HAP-1 (cell line): ENCODE measurements at regions not wholly inside any gene's neighbourhood (a gene's known extent, or its start where the extent isn't known, plus 50 kb on each side); places are given as distances from the start of the nearest gene placed in this dataset.
"Not testable (repeated sequence)": the region's sequence is repeated elsewhere in the genome, so short reads cannot be mapped to it uniquely, and the experiment has no call there.

Source experiments
- DNase-seq, 2 experiments: peaks; one replicate each; pipeline ENCODE4 v3.0.0-alpha.2; 2016 to 2020; ENCODE audit warnings: low spot score in 2 of 2
- H3K27me3 ChIP-seq: fragments of 250-450 bp; sonication (Bioruptor Pico); 2 replicates; pipeline ENCODE4 v1.5.1; 2020; ENCODE audit warnings: low read depth, mild to moderate bottlenecking, moderate library complexity
- H3K36me3 ChIP-seq: fragments of 250-450 bp; sonication (Bioruptor Pico); replicated peaks from 2 replicates; pipeline ENCODE4 v1.5.1; 2020; ENCODE audit warnings: mild to moderate bottlenecking
- H3K4me1 ChIP-seq: fragments of 250-450 bp; sonication (Bioruptor Pico); 2 replicates; pipeline ENCODE4 v1.5.1; 2020; ENCODE audit warnings: mild to moderate bottlenecking
- H3K4me3 ChIP-seq: fragments of 250-450 bp; sonication (Bioruptor Pico); 2 replicates; pipeline ENCODE4 v1.5.1; 2020; ENCODE audit warnings: mild to moderate bottlenecking, moderate library complexity
- H3K9me3 ChIP-seq: fragments of 250-450 bp; sonication (Bioruptor Pico); 2 replicates; pipeline ENCODE4 v1.5.1; 2020; ENCODE audit warnings: mild to moderate bottlenecking, moderate library complexity
- in situ Hi-C: fragments of 300-500 bp; cut with MboI; formaldehyde crosslinking; loops from 3 replicates; pipeline ENCODE4 v1.14.3; 2020; ENCODE audit warnings: low sequenced_read_pairs, inconsistent platforms, mixed read lengths

DNA sequence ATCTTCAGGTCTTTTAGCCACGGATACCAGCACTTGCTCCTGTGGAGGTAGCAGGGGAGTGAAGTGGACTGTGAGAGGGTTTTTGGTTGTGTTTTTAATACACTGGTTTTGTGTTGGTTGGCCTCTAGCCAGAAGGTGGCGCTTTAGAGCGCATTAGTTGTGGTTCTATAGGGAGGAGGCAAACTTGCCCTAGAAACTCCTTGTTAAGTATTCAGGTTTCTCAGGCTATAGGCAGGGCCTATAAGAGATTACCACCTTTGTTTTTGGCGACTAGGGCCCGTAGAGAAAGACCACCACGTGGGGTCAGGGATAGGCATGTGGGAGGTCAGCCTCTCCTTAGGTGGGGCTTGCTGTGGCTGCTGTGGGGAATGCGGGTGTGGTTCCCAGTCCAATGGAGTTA is 221.6 kb upstream of the SPANXN4 start:
- in situ Hi-C loops, result no loop called here
- no peaks in the 10 kb centered on the region for H3K27me3 ChIP-seq
- no peaks in the 10 kb centered on the region for H3K36me3 ChIP-seq
- peak in 1 of 2 experiments; percentile 49 for DNase-seq
- no peak overlapping the region for H3K4me3 ChIP-seq
- no peaks in the 10 kb centered on the region for H3K4me1 ChIP-seq
- no peaks in the 10 kb centered on the region for H3K9me3 ChIP-seq

DNA sequence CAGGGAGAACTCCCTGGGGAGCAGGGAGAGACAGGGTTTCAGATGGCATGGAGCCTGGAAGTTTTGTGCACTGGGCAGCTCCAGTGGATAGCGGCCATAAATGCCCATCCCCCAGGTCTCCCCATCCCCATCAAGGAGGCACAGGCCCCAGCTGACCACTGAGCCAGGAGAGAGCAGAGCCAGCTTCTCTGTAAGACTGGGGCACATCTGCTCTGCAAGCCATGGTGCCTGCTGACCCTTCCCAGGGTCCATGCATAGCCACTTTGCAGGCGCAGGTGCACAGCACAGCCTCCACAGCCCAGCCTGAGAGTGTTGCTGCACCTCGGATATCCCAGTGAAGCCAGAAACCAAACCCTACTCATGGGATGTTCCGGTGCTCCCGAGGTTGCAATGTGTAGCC is 206.3 kb upstream of the SPANXN4 start:
- no peaks in the 10 kb centered on the region for H3K36me3 ChIP-seq
- in situ Hi-C loops, result no loop called here
- no peaks in the 10 kb centered on the region for H3K9me3 ChIP-seq
- no peak overlapping the region for H3K4me3 ChIP-seq
- no peak for DNase-seq
- no peaks in the 10 kb centered on the region for H3K4me1 ChIP-seq
- H3K27me3 ChIP-seq, result no peaks in the 10 kb centered on the region

DNA sequence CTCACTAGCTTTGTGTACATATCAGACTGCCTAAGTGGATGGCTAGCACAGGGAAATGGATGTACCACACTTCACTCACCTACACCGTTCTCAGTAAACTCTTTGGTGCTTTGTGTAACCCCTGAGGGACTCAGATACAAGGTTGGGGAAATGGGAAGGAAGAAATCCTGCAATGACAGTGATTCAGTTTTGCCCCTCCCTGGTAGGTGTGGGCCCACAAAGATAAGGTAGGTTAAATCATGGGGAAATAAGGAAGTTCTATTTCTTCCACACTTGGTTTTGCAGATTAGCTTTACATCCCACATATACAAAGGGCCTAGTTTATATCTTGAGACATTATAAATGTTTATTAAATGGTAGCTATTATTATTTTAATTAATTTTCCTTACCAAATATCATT is 197.6 kb upstream of the SPANXN4 start:
- no peak overlapping the region for H3K4me3 ChIP-seq
- no peaks in the 10 kb centered on the region for H3K9me3 ChIP-seq
- no peaks in the 10 kb centered on the region for H3K27me3 ChIP-seq
- DNase-seq, result no peak
- no peaks in the 10 kb centered on the region for H3K36me3 ChIP-seq
- no peaks in the 10 kb centered on the region for H3K4me1 ChIP-seq
- in situ Hi-C loops, result no loop called here

DNA sequence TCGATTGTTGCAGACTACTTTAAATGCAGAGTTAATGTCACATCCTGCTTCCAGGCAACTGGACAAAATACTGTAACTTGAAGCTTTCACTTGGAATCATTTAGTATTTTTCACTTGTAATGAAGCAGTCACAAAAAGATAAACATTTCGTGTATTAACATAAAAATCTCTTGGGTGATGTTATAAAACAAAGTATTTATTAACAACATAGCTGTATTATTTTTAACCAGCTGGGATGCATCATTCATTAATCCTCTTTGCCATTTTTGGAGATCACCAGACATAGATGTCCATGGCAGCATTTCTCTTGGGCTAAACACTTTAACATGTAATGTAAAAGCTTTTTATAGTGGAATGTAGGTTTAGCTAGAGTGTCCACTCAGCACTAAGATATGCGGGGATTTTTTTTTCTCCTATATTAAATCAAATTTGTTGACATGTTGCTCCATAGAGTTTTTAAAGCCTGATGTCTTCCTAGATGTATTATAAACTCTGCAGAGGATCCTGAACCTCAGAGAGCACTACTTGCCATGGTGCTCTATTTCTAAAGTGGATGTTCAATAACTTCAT is 193.7 kb upstream of the SPANXN4 start:
- H3K27me3 ChIP-seq, result no peaks in the 10 kb centered on the region
- H3K36me3 ChIP-seq, result no peaks in the 10 kb centered on the region
- in situ Hi-C loops, result no loop called here
- H3K4me1 ChIP-seq, result no peaks in the 10 kb centered on the region
- no peaks in the 10 kb centered on the region for H3K9me3 ChIP-seq
- no peak overlapping the region for H3K4me3 ChIP-seq
- DNase-seq, result no peak

DNA sequence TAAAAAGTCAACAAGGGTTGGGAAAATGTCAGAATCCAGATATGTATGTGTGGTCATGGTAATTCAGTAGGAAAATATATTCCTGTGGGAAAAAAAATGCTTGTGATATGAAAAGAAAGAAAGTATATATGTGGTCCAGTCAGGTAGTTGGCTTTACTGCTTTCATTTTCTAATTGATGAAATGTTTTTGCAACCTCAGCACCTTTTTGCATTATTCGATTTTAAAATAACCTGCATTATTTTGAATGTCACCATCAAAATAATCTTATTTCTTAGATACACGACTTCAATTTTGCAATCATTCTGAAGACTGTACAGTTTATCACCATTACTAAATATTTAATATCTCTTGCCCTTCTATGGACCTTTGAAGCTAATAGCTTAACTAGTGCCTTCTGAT is 170.8 kb upstream of the SPANXN4 start:
- peaks cover 6% of the 10 kb centered on the region; the same call in 1 of the 2 replicates for H3K9me3 ChIP-seq
- DNase-seq, result no peak
- H3K27me3 ChIP-seq, result no peaks in the 10 kb centered on the region
- no peak overlapping the region for H3K4me3 ChIP-seq
- H3K4me1 ChIP-seq, result no peaks in the 10 kb centered on the region
- in situ Hi-C loops, result no loop called here
- no peaks in the 10 kb centered on the region for H3K36me3 ChIP-seq

DNA sequence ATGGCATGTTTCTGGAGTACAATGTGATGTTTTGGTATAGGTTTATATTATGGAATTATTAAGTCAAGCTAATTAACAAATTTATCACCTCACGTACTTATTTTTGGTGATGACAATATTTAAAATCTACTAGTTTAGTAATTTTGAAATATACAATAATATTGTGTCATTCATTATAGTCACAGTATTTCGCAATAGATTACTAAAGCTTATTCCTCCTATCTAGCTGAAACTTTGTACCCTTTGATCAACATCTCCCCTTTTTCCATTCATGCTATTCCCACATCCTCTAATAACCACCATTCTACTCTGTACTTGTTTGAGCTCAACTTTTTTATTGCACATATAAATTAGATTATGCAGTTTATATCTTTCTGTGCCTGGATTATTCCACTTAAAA is 164.8 kb upstream of the SPANXN4 start:
- no peaks in the 10 kb centered on the region for H3K36me3 ChIP-seq
- no peaks in the 10 kb centered on the region for H3K4me1 ChIP-seq
- no peak overlapping the region for H3K4me3 ChIP-seq
- in situ Hi-C loops, result no loop called here
- no peaks in the 10 kb centered on the region for H3K27me3 ChIP-seq
- H3K9me3 ChIP-seq, result no peaks in the 10 kb centered on the region
- DNase-seq, result no peak

DNA sequence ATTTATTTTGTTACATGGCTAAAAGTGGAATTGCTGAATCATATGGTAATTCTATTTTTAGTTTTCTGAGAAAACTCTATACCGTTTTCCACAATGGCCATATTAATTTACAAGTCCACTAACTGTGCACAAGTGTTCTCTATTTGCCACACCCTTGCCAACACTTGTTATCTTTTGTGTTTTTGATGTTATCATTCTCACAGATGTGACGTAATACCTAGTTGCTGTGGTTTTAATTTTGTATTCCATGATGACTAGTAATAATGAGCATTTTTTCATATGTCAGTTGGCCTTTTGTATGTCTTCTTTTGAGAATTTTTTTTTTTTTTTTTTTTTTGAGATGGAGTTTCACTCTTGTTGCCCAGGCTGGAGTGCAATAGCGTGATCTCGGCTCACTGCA is 164.2 kb upstream of the SPANXN4 start:
- no peak for DNase-seq
- H3K27me3 ChIP-seq, result no peaks in the 10 kb centered on the region
- no peak overlapping the region for H3K4me3 ChIP-seq
- no peaks in the 10 kb centered on the region for H3K4me1 ChIP-seq
- in situ Hi-C loops, result no loop called here
- H3K9me3 ChIP-seq, result no peaks in the 10 kb centered on the region
- no peaks in the 10 kb centered on the region for H3K36me3 ChIP-seq

DNA sequence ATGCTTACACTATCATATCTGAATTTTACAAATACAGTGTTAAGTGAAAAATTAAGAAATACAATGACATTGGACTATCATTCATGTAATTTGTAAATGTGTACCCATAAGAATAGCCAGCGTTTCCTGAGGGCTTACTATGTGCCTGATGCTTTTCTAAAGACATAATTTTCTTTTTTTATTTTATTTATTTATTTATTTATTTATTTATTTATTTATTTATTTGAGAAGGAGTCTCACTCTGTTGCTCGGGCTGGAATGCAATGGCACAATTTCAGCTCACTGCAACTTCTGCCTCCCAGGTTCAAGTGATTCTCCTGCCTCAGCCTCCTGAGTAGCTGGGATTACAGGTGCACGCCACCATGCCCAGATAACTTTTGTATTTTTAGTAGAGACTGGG is 159.5 kb upstream of the SPANXN4 start:
- H3K4me1 ChIP-seq, DNase-seq, H3K4me3 ChIP-seq, H3K9me3 ChIP-seq, in situ Hi-C loops, H3K27me3 ChIP-seq, H3K36me3 ChIP-seq: not testable (repeated sequence)

DNA sequence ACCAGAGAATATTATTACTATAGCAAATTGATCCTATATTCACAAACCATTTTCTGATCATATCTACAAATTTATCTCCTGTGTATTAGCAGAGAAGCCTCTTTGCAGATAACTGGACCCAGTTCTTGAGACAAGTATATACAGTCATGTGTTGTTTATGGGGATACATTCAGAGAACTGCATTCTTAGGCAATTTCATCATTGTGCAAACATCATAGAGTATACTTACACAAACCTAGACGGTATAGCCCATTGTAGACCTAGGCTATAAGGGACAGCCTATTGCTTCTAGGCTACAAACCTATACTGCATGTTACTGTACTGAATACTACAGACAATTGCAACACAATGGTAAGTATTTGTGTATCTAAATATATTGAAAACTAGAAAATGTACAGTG is 152.5 kb upstream of the SPANXN4 start:
- H3K9me3 ChIP-seq, result no peaks in the 10 kb centered on the region
- no peaks in the 10 kb centered on the region for H3K4me1 ChIP-seq
- DNase-seq, result no peak
- in situ Hi-C loops, result no loop called here
- H3K27me3 ChIP-seq, result no peaks in the 10 kb centered on the region
- no peaks in the 10 kb centered on the region for H3K36me3 ChIP-seq
- no peak overlapping the region for H3K4me3 ChIP-seq

DNA sequence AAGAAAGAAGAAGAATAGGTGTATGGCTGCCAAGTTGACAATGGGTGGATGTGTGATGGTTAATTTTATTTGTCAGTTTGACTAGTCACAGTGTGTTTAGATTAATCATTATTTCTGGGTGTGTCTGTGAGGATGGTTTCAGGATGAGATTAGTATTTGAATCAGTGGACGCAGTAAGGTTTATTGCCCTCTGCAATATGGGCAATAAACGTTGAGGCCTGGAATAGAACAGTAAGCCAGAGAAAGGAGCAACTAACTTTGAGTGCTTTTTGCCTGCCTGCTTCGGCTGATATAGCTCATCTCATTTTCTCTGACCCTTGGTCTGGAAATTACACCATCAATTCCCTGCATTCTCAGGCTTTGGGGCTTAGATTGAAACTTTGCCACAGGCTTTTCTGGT is 140.8 kb upstream of the SPANXN4 start:
- no peak for DNase-seq
- in situ Hi-C loops, result no loop called here
- Histone ChIP-seq H3K4me3 (no peak overlapping the region), H3K9me3 (no peaks in the 10 kb centered on the region), H3K4me1 (no peaks in the 10 kb centered on the region), H3K36me3 (no peaks in the 10 kb centered on the region), H3K27me3 (no peaks in the 10 kb centered on the region)

DNA sequence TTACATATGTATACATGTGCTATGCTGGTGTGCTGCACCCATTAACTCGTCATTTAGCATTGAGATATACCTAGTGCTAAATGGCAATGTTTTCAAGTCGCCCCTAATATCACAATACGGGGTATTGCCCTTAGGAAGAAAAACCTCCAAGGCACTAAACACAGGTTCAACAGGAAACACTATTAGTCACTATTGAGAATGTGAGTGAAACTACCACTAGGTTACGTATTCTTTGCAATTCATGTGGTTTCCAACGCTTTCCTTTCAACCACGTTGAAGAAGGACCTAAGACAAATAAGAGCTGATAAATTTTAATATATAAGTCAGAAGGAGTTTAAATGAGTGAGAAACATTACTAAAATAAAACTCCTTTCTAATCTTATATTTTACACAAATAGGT is 134.7 kb upstream of the SPANXN4 start:
- in situ Hi-C loops, result no loop called here
- no peak for DNase-seq
- H3K4me1 ChIP-seq, result no peaks in the 10 kb centered on the region
- no peaks in the 10 kb centered on the region for H3K36me3 ChIP-seq
- H3K9me3 ChIP-seq, result no peaks in the 10 kb centered on the region
- no peaks in the 10 kb centered on the region for H3K27me3 ChIP-seq
- H3K4me3 ChIP-seq, result no peak overlapping the region

DNA sequence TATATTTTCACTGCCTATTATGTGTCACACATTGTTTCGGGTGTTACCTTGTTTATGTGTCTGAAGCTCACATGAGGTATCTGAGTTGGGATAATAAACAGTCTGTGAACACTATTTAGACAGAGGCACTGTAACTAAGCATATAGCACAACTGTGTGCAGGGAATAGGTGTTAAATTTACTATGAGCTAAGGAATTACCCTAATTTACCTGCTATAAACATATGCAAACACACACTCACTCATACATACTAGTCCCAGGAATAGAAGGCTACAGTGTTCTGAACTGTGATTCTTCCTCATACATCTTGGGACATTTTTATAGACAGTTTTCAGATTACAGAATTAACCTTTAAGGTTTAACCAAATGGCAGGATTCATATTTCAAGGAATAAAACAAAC is 127.6 kb upstream of the SPANXN4 start:
- no peaks in the 10 kb centered on the region for H3K9me3 ChIP-seq
- in situ Hi-C loops, result no loop called here
- no peaks in the 10 kb centered on the region for H3K4me1 ChIP-seq

DNA sequence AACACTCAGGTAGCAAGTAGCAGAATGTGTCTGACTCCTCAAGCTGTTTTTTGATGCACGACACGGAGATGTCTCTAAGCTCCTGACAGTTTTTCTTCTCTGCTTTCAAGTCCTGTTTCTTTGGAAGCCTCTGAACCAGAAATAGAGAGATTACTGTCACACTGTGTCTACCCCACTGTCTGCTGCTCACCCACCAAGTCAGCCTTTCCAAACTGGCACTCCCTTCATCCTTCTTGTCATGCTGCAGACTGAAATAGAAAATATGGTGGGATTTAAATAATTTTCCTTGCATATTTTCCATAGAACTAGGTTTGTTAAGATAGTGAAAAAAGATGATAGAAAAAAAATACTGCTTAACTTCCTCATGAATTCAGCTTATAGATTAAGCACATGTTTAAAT is 102.5 kb upstream of the SPANXN4 start:
- no peaks in the 10 kb centered on the region for H3K27me3 ChIP-seq
- in situ Hi-C loops, result no loop called here
- H3K9me3 ChIP-seq, result no peaks in the 10 kb centered on the region
- no peak overlapping the region for H3K4me3 ChIP-seq
- H3K36me3 ChIP-seq, result no peaks in the 10 kb centered on the region
- DNase-seq, result no peak
- no peaks in the 10 kb centered on the region for H3K4me1 ChIP-seq

More for the DNA sequence above, 127.6 kb upstream of the SPANXN4 start:
- DNase-seq, result no peak
- Histone ChIP-seq H3K27me3 (no peaks in the 10 kb centered on the region), H3K36me3 (no peaks in the 10 kb centered on the region), H3K4me3 (no peak overlapping the region)

DNA sequence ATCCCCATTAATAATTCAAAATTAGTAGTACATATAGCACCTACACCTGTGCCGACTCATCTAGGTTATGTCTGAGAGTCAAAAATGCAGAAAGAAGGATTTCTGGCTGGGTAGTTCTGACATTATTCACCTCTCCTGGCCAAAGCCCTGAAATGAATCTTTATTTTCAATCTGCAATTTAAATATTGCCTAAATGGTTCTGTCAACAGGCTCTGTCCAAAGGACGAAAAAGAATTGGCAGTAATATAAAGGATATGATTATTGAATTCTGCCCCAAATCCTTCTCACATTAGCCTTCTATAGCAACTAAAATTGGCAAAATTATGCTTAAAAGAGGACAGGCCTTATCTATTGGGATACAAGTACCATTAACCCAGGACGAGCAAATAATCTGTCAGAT is 86.9 kb upstream of the SPANXN4 start:
- Histone ChIP-seq H3K9me3 (no peaks in the 10 kb centered on the region), H3K27me3 (no peaks in the 10 kb centered on the region), H3K4me3 (no peak overlapping the region), H3K4me1 (no peaks in the 10 kb centered on the region), H3K36me3 (no peaks in the 10 kb centered on the region)
- DNase-seq, result no peak
- in situ Hi-C loops, result no loop called here

DNA sequence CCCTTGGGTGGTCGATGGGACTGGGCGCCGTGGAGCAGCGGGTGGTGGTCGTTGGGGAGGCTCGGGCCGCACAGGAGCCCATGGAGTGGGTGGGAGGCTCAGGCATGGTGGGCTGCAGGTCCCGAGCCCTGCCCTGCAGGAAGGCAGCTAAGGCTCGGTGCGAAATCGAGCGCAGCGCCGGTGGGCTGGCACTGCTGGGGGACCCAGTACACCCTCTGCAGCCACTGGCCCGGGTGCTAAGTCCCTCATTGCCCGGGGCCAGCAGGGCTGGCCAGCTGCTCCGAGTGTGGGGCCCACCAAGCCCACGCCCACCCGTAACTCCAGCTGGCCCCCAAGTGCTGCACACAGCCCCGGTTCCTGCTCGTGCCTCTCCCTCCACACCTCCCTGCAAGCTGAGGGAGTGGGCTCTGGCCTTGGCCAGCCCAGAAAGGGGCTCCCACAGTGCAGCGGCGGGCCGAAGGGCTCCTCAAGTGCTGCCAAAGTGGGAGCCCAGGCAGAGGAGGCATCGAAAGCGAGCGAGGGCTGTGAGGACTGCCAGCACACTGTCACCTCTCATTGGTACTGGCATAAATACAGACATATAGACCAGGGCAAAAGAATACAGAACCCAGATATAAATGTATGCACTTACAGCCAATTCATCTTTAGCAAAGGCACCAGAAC is 53.5 kb upstream of the SPANXN4 start:
- H3K4me1 ChIP-seq, in situ Hi-C loops, DNase-seq, H3K36me3 ChIP-seq, H3K9me3 ChIP-seq, H3K4me3 ChIP-seq, H3K27me3 ChIP-seq: not testable (repeated sequence)
